Loucy (cell line): ENCODE measurements at regions not wholly inside any gene's neighbourhood (a gene's known extent, or its start where the extent isn't known, plus 50 kb on each side); places are given as distances from the start of the nearest gene placed in this dataset.

Experiments used
- H2AFZ ChIP-seq: fragments of 200-600 bp; sonication (generic); 2 replicates; pipeline ENCODE4 v1.6.0; 2016; ENCODE audit warnings: antibody characterized with exemption, mild to moderate bottlenecking, low read length, moderate library complexity
- H3F3A ChIP-seq: fragments of 200-600 bp; 2 replicates; pipeline ENCODE4 v1.6.0; 2016; ENCODE audit warnings: antibody characterized with exemption, low read depth, mild to moderate bottlenecking
- H3K27me3 ChIP-seq: fragments of 200-600 bp; sonication (generic); 2 replicates; pipeline ENCODE4 v1.6.1; 2014; ENCODE audit warnings: low read length, mild to moderate bottlenecking; ENCODE audit not compliant: insufficient read depth, poor library complexity, severe bottlenecking
- H3K36me3 ChIP-seq: fragments of 200-600 bp; sonication (generic); 2 replicates; pipeline ENCODE4 v1.6.1; 2016; ENCODE audit warnings: low read length; ENCODE audit not compliant: insufficient read depth
- H3K4me1 ChIP-seq: fragments of 200-600 bp; sonication (generic); 2 replicates; pipeline ENCODE4 v1.5.1; 2014; ENCODE audit warnings: low read length, mild to moderate bottlenecking; ENCODE audit not compliant: insufficient read depth, poor library complexity, severe bottlenecking
- H3K4me2 ChIP-seq: fragments of 200-600 bp; sonication (generic); 2 replicates; pipeline ENCODE4 v1.6.0; 2014; ENCODE audit warnings: antibody characterized with exemption, low read length, low read depth, mild to moderate bottlenecking; ENCODE audit not compliant: poor library complexity, severe bottlenecking
- H3K4me3 ChIP-seq: fragments of 200-600 bp; sonication (generic); 2 replicates; pipeline ENCODE4 v1.5.1; 2014; ENCODE audit warnings: low read length, mild to moderate bottlenecking, mixed read lengths; ENCODE audit not compliant: poor library complexity, severe bottlenecking
- H3K79me2 ChIP-seq: fragments of 200-600 bp; sonication (generic); 2 replicates; pipeline ENCODE4 v1.6.1; 2014; ENCODE audit warnings: low read length; ENCODE audit not compliant: insufficient read depth
- H3K9ac ChIP-seq: fragments of 200-600 bp; sonication (generic); 2 replicates; pipeline ENCODE4 v1.6.0; 2014; ENCODE audit warnings: mild to moderate bottlenecking, low read depth, low read length, moderate library complexity; ENCODE audit not compliant: poor library complexity, severe bottlenecking
- H3K9me2 ChIP-seq: fragments of 200-600 bp; sonication (generic); replicated peaks from 2 replicates; pipeline ENCODE4 v1.6.1; 2016; ENCODE audit warnings: low read depth, low read length, mixed read lengths
- H3K9me3 ChIP-seq: fragments of 200-600 bp; sonication (generic); 2 replicates; pipeline ENCODE4 v1.6.1; 2014; ENCODE audit warnings: mild to moderate bottlenecking, antibody characterized with exemption, low read length, low read depth; ENCODE audit not compliant: insufficient read depth
- H4K20me1 ChIP-seq: fragments of 200-600 bp; sonication (generic); 2 replicates; pipeline ENCODE4 v1.6.0; 2014; ENCODE audit warnings: antibody characterized with exemption, low read length, mild to moderate bottlenecking; ENCODE audit not compliant: insufficient read depth, poor library complexity, severe bottlenecking
- EZH2phosphoT487 ChIP-seq: fragments of 200-600 bp; IDR thresholded peaks from 2 replicates; pipeline ENCODE4 v1.6.1; 2018; ENCODE audit warnings: antibody characterized with exemption, mild to moderate bottlenecking, moderate library complexity, borderline replicate concordance
- TF ChIP-seq, protein P1 (sequence below): fragments of 200-600 bp; sonication (generic); conservative IDR thresholded peaks from 2 replicates; pipeline ENCODE4 v1.5.1; 2014; ENCODE audit warnings: mild to moderate bottlenecking, antibody characterized with exemption, low read length

DNA sequence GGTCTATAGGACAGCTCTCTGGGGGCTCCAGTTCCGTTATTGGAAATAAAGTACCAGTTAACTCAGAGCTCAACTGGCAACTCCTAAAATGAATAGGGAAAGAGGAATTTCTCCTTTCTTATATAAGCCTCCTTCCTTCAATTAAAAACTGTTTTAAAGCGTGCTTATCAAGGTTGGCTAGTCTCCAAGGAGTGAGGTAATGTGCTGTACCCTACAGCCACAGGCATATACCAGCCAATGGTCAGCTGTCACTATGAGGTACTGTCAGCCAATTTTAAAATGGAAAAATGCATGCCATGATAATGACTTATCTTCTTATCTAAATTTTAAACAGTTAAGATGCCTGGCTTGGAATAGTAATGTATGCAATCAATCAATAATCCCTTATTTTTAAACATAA is 76.2 kb downstream of the PLCE1 start:
- Histone ChIP-seq H3K9me2 (no peaks in the 10 kb centered on the region), H3K4me1 (no peaks in the 10 kb centered on the region), H3K4me3 (no peak overlapping the region), H3K27me3 (no peaks in the 10 kb centered on the region), H3K79me2 (no peaks in the 10 kb centered on the region), H2AFZ (no peak overlapping the region), H3K4me2 (no peak overlapping the region), H3K9ac (no peak overlapping the region), H3K36me3 (no peaks in the 10 kb centered on the region), H4K20me1 (no peaks in the 10 kb centered on the region), H3F3A (no peaks in the 10 kb centered on the region), H3K9me3 (no peaks in the 10 kb centered on the region)
- TF ChIP-seq, protein P1, sequence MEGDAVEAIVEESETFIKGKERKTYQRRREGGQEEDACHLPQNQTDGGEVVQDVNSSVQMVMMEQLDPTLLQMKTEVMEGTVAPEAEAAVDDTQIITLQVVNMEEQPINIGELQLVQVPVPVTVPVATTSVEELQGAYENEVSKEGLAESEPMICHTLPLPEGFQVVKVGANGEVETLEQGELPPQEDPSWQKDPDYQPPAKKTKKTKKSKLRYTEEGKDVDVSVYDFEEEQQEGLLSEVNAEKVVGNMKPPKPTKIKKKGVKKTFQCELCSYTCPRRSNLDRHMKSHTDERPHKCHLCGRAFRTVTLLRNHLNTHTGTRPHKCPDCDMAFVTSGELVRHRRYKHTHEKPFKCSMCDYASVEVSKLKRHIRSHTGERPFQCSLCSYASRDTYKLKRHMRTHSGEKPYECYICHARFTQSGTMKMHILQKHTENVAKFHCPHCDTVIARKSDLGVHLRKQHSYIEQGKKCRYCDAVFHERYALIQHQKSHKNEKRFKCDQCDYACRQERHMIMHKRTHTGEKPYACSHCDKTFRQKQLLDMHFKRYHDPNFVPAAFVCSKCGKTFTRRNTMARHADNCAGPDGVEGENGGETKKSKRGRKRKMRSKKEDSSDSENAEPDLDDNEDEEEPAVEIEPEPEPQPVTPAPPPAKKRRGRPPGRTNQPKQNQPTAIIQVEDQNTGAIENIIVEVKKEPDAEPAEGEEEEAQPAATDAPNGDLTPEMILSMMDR, result no peak

DNA sequence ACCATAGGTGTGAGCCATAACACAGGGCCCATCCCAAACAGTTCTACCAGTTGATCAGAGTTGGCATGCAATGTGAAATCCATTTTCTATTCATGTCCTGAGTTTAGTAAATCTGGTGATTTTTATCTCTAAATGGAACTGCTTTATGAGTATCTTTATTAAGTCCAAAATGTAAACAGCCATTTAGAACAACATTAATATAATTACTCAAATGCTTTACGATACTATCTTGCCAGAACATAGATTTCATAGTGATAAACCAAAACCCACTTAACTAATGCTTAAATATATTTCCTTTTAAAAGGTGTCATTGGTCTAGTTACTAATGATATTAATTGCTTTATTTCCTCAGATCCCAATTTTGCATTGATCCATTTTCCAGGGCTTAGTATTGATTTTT is 80.7 kb downstream of the PLCE1 start:
- H3K9me3 ChIP-seq, result no peaks in the 10 kb centered on the region
- no peaks in the 10 kb centered on the region for H3K27me3 ChIP-seq
- no peak overlapping the region for H3K9ac ChIP-seq
- no peaks in the 10 kb centered on the region for H3K36me3 ChIP-seq
- H3K4me3 ChIP-seq, result no peak overlapping the region
- no peaks in the 10 kb centered on the region for H3K4me1 ChIP-seq
- H3K4me2 ChIP-seq, result no peak overlapping the region
- H2AFZ ChIP-seq, result no peak overlapping the region
- H3K9me2 ChIP-seq, result no peaks in the 10 kb centered on the region
- no peaks in the 10 kb centered on the region for H3F3A ChIP-seq
- no peaks in the 10 kb centered on the region for H3K79me2 ChIP-seq
- TF ChIP-seq EZH2phosphoT487, result no peak
- TF ChIP-seq, protein P1, result no peak
- no peaks in the 10 kb centered on the region for H4K20me1 ChIP-seq

DNA sequence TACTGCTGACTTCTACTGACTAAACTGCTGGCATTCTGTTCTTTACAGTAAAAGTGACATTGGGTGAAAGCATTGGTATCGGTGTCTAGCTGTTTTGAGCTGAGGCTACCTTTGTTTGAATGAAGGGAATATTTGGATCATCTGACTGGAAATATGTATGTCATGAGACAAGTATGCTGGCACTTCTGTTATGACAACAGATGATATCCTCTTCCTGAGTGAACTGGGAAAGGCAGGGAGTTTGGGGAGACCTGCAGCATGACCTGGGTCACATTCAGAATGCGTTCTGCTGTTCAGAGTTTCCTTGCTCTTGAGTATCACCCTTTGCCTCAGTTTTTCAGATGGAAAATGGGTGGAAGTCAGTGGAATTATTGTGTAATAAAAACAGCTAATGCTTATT is 81.8 kb downstream of the PLCE1 start:
- Histone ChIP-seq H3K9me2 (no peaks in the 10 kb centered on the region), H3K4me2 (no peak overlapping the region), H3K4me3 (no peak overlapping the region), H3K9me3 (no peaks in the 10 kb centered on the region), H3F3A (no peaks in the 10 kb centered on the region), H3K9ac (no peak overlapping the region), H2AFZ (no peak overlapping the region), H3K27me3 (no peaks in the 10 kb centered on the region), H3K4me1 (no peaks in the 10 kb centered on the region), H3K36me3 (no peaks in the 10 kb centered on the region), H3K79me2 (no peaks in the 10 kb centered on the region), H4K20me1 (no peaks in the 10 kb centered on the region)
- TF ChIP-seq, protein P1, result no peak
- no peak for TF ChIP-seq EZH2phosphoT487
